Left ventricle myocardium superior (tissue), 1 donor: ENCODE measurements at regions not wholly inside any gene's neighbourhood (a gene's known extent, or its start where the extent isn't known, plus 50 kb on each side); places are given as distances from the start of the nearest gene placed in this dataset.
"Not testable (repeated sequence)": the region's sequence is repeated elsewhere in the genome, so short reads cannot be mapped to it uniquely, and the experiment has no call there.

Experiments used
- ATAC-seq: fragments of 200-7000 bp; cut with Tn5 transposase; one replicate; pipeline ENCODE4 v1.9.1; 2020; ENCODE audit warnings: mild to moderate bottlenecking, moderate library complexity
- DNase-seq: peaks from one replicate; pipeline ENCODE4 v3.0.0-alpha.2; 2020
- intact Hi-C: fragments of 100-400 bp; cut with micrococcal nuclease; formaldehyde crosslinking; loops from one replicate; pipeline ENCODE4 v1.11.0; 2022
- donor health status: DM: no; HTN: yes; CAD: no; lungs with severe emphysema.

- ATAC-seq, intact Hi-C loops, DNase-seq: not testable (repeated sequence)
Observed at GRCh38 chr12:9543341-9543740, 64.4 kb downstream of the KLRB1 start.

GRCh38 chr12:9542827-9543226, 64.9 kb downstream of the KLRB1 start:
- DNase-seq, intact Hi-C loops, ATAC-seq: not testable (repeated sequence)

- ATAC-seq, DNase-seq, intact Hi-C loops: not testable (repeated sequence)
Observed at GRCh38 chr12:9515925-9516324, 91.8 kb downstream of the KLRB1 start.

GRCh38 chr12:9512695-9513094, 95.0 kb downstream of the KLRB1 start:
- DNase-seq, intact Hi-C loops, ATAC-seq: not testable (repeated sequence)

GRCh38 chr12:9510392-9511011, 97.2 kb downstream of the KLRB1 start:
- intact Hi-C loops, DNase-seq: not testable (repeated sequence)

GRCh38 chr12:9509464-9510161, 98.1 kb downstream of the KLRB1 start:
- DNase-seq (no peak), ATAC-seq (no peak)
- intact Hi-C loops = no loop called here

More at GRCh38 chr12:9510392-9511011, 97.2 kb downstream of the KLRB1 start:
- not testable (repeated sequence) for ATAC-seq

GRCh38 chr12:9506746-9507145, 101.0 kb downstream of the KLRB1 start:
- ATAC-seq = no peak
- DNase-seq = no peak
- intact Hi-C loops = no loop called here

GRCh38 chr12:9503384-9503783, 104.3 kb downstream of the KLRB1 start:
- intact Hi-C loops, ATAC-seq, DNase-seq: not testable (repeated sequence)

GRCh38 chr12:9502845-9503244, 104.9 kb downstream of the KLRB1 start:
- intact Hi-C loops, DNase-seq, ATAC-seq: not testable (repeated sequence)

- DNase-seq, intact Hi-C loops, ATAC-seq: not testable (repeated sequence)
Observed at GRCh38 chr12:9493325-9493724, 114.4 kb downstream of the KLRB1 start.

- intact Hi-C loops, ATAC-seq, DNase-seq: not testable (repeated sequence)
Observed at GRCh38 chr12:9481289-9481688, 126.4 kb downstream of the KLRB1 start.

GRCh38 chr12:9474197-9474596, 133.5 kb downstream of the KLRB1 start:
- DNase-seq, ATAC-seq, intact Hi-C loops: not testable (repeated sequence)

- DNase-seq, ATAC-seq, intact Hi-C loops: not testable (repeated sequence)
Observed at GRCh38 chr12:9473638-9474037, 134.1 kb downstream of the KLRB1 start.

- ATAC-seq, intact Hi-C loops, DNase-seq: not testable (repeated sequence)
Observed at GRCh38 chr12:9471501-9471900, 136.2 kb downstream of the KLRB1 start.

- ATAC-seq, intact Hi-C loops, DNase-seq: not testable (repeated sequence)
Observed at GRCh38 chr12:9470367-9470766, 137.3 kb downstream of the KLRB1 start.

- ATAC-seq, intact Hi-C loops, DNase-seq: not testable (repeated sequence)
Observed at GRCh38 chr12:9469956-9470355, 137.8 kb downstream of the KLRB1 start.

- DNase-seq = not testable (repeated sequence)
Observed at GRCh38 chr12:9469463-9469862, 138.3 kb downstream of the KLRB1 start.

GRCh38 chr12:9468998-9469397, 138.7 kb downstream of the KLRB1 start:
- peak; percentile 44 for ATAC-seq
- peak; percentile 56 for DNase-seq
- intact Hi-C loops = not testable (repeated sequence)

More at GRCh38 chr12:9469463-9469862, 138.3 kb downstream of the KLRB1 start:
- intact Hi-C loops, ATAC-seq: not testable (repeated sequence)

GRCh38 chr12:9468144-9468543, 139.6 kb downstream of the KLRB1 start:
- ATAC-seq, intact Hi-C loops, DNase-seq: not testable (repeated sequence)

- DNase-seq (no peak), ATAC-seq (no peak)
- intact Hi-C loops = no loop called here
Observed at GRCh38 chr12:9464408-9464807, 143.3 kb downstream of the KLRB1 start.
